Non-pigmented ciliary epithelial cell (primary cell): ENCODE measurements at regions not wholly inside any gene's neighbourhood (a gene's known extent, or its start where the extent isn't known, plus 50 kb on each side); places are given as distances from the start of the nearest gene placed in this dataset.
"Not testable (repeated sequence)": the region's sequence is repeated elsewhere in the genome, so short reads cannot be mapped to it uniquely, and the experiment has no call there.

Source experiments
- DNase-seq: peaks from one replicate; pipeline ENCODE4 v3.0.0-alpha.2; 2010; ENCODE audit warnings: low read depth

GRCh38 chr5:81826128-81826527, 75.2 kb upstream of the SSBP2 start:
- DNase-seq, result no peak

- DNase-seq, result no peak
These were observed 74.3 kb upstream of the SSBP2 start for GRCh38 chr5:81825237-81825636.

- DNase-seq, result not testable (repeated sequence)
These were observed 72.8 kb upstream of the SSBP2 start for GRCh38 chr5:81823736-81824135.

GRCh38 chr5:81820863-81821262, 70.0 kb upstream of the SSBP2 start:
- DNase-seq, result no peak

- DNase-seq, result no peak
These were observed 69.4 kb upstream of the SSBP2 start for GRCh38 chr5:81820318-81820636.

- DNase-seq, result no peak
These were observed 68.8 kb upstream of the SSBP2 start for GRCh38 chr5:81819556-81820317.

GRCh38 chr5:81817980-81818379, 67.1 kb upstream of the SSBP2 start:
- no peak for DNase-seq

GRCh38 chr5:81817086-81817485, 66.2 kb upstream of the SSBP2 start:
- DNase-seq, result no peak

- no peak for DNase-seq
These were observed 64.4 kb upstream of the SSBP2 start for GRCh38 chr5:81815321-81815720.

GRCh38 chr5:81808106-81808505, 57.2 kb upstream of the SSBP2 start:
- DNase-seq, result no peak

- DNase-seq, result no peak
These were observed 54.2 kb upstream of the SSBP2 start for GRCh38 chr5:81805086-81805485.

- DNase-seq, result no peak
These were observed 52.9 kb upstream of the SSBP2 start for GRCh38 chr5:81803812-81804211.

GRCh38 chr5:81802625-81803024, 51.7 kb upstream of the SSBP2 start:
- DNase-seq, result no peak

- no peak for DNase-seq
These were observed 51.1 kb upstream of the SSBP2 start for GRCh38 chr5:81802020-81802419.

GRCh38 chr5:81800797-81801196, 49.9 kb upstream of the SSBP2 start:
- DNase-seq, result no peak
